SK-N-DZ (cell line): ENCODE measurements at regions not wholly inside any gene's neighbourhood (a gene's known extent, or its start where the extent isn't known, plus 50 kb on each side); places are given as distances from the start of the nearest gene placed in this dataset.

Source experiments
- DNase-seq: peaks from one replicate; pipeline ENCODE4 v3.0.0-alpha.2; 2015; ENCODE audit warnings: low spot score

DNA sequence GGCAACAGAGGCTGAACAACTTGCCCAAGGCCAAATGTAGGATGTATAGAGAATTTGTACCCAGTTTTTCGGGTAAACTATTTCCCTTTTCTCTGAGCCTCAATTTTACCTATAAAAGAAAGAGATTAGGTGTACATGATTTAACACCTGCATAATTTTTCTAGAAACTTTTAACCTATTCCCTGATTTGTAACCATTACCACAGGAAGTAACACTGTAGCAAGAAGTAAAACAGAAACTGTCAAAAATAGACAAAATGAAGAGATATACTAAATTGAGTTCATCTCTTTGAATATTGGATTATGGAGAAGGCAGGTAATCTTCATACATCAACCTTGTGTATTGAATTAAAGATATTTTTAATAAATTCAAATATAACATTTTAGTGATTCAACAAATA lies 136.2 kb downstream of the ZC3H11B start:
- no peak for DNase-seq

DNA sequence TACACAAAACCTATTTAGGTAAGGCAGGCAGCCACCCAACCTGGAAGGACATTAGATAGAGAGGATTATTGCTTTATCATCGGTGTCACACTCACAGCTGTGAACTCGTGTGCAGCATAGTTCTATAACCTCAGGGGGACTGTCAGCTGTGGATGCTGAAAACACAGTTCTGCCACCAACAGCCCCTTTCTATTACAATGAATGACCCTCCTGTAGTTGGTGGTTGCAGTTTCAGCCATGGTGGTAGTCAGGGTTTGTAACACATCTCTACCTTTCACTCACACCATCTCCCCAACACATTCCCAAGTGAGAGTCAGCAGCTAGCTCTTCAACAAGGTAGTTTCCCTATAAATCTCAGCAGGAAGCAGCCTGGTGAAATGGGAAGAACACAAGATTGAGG lies 136.8 kb downstream of the ZC3H11B start:
- no peak for DNase-seq

DNA sequence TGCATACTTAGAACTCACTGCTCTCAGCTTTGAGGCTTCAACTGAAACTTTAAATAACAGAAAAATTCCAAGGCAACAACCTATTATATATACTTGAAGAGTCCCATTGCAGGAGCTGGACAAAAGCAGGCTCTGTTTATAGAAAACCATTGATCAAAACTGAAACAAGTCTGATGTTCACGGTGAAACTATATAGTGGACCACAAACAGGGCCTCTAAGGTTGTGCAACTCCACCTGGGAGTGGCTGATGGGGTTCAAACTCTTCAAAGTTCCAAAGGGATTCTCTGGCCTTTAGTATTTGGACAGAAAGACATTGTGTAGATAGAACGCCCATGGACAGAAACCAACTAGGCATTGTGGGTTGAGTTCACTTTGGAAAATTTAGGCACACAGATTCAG lies 140.3 kb downstream of the ZC3H11B start:
- DNase-seq = no peak

DNA sequence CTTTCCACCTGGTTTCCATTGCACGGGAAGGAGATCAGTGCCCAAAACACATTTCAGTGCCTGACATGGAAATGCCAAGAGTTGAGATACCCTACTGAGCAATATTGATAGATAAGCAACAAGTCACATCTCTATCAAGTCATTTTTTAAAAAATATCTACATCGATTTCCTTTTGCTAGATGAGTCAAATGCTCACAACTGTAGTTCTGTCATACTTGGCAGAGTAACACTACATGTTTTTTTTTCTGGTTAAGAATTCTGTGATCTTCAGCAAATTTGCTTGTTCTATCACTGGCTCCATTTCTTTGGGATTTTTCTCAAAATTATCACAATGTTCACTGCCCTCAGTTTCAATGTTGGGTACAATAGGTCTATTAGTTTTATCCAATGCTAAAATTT lies 145.4 kb downstream of the ZC3H11B start:
- no peak for DNase-seq

DNA sequence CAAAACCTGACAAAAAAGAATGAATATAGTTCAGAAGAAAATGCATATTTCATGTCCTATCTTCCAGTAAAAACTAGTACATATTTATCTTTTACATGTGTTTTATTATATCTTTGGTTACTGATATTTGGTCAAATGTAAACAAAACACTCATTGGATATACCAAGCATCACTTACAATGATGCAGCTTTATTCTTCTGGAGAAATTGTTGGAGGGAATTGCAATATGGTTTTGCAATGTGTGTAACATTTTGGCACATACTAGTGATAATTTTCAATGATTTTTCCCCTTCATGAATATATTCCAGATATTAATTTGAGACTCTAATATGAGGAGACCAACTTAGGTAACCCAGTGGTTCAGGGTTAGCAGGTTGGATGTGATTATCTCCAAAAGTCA lies 146.1 kb downstream of the ZC3H11B start:
- no peak for DNase-seq

DNA sequence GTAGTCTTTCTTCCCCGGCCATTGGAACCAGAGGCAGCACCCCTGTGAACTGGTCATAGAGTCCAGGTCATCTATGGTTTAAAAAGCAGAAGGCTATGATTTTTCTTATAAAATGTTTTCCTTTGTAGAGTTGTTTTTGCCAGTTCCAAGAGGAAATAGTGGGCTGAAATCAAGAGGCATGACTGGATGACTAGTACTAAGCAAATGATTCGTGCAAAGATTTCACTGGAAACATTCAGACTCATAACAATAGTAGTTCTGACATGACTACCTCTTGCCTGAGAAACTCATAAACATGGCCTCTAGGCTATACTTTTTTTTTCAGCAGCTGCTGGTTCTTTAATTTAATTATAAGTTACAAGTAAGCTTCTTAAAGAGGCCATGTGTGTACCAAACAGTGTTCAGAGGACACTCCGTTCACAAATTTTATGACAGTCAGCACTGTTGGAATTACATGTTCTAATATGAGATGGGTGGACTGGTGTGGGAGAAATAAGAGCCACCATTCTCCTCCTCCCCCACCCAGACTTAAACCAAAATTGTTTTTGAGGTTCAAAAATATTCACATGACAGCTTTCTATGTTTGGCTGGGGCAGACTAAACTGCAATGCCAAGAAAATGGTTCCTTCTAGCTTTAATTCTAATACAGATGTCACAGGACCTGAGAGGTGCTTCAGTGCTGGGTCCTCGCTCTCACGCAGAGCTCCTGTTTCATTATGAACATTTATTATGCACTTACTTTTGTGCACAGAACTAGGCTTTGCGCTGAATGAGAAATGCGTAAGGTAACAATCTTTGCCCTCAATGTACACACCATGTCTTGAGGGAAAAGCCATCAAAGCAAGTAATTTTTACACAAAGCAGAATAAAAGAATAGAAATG lies 147.5 kb downstream of the ZC3H11B start:
- DNase-seq = no peak

DNA sequence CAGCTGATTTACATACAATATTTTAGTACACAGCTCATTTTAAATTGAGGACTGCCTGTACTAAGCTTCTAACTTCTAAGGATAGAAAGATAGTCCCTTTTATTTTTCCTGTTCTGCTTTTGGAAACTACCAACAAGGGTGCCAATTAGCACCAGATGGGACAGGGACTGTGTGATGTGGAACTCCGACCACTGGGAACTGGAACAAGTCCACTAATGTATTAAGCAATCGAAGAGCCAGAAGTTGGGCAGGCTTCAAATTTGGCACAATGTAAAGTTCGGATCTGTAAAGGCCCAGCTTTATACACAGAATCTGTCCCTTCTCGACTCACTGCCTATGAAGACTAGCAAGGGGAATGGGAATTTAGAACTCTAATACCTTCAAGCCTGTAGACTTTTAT lies 149.3 kb downstream of the ZC3H11B start:
- DNase-seq = no peak

DNA sequence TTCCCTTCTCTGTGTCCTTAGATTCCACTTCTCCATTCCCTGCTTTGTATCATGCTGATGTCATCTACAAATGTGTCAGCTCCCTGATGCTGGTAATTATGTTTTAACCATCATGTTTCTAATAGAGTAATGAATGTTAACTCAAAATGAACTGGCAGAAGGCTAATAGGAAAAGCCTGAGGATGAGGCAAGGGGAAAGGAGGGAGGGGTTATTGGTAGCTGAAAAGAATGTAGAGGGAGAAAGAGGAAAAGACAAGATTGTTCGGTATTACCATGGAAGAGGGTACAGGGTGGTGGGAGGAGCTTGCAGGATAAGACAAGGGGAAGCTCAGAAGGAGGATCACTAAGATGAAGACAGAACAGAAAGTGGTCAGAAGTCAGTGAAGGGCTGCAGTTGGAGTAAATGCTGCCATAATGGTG lies 150.9 kb downstream of the ZC3H11B start:
- no peak for DNase-seq

DNA sequence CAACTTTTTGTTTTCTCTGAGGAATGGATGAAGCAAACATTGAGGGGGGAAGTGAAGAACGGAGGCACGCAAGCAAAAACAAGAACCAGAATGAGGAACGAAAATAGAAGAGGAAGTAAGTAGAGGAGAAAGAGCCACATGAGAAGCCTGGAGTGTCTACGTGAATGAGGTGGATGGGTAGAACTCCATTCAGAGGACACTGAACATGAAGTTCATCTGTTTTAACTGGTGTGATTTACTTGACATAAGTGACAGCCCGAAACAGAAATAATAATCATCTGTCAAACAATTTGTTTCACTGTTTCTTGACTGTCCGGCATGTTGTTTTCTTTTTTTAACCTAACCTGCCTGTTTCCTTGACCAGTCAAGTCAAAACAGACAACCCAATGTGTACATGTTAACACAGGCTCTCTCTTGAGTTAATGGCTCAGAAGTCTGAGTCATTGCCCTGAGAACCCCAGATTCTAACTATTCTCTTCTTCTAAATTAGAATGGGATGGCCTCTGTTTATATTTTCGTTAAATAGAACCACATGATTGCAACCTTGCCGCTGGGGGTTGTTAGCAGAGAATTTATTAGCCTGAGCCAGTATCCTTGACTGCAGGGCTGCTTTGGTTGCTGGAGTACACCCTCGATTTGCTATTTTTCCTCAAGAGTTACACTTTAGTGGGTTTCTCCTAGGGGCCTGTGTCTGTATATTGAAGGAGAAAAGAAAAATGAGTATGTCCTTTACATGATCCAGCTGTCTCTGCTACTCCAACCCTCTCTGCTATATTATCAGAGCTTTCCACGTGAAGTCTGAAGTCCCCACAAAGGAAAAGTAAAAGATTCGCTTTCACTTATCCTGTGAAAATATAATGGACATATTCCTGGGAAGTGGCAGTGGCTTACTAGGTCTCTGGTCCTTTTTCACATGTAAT lies 151.7 kb downstream of the ZC3H11B start:
- DNase-seq = no peak

DNA sequence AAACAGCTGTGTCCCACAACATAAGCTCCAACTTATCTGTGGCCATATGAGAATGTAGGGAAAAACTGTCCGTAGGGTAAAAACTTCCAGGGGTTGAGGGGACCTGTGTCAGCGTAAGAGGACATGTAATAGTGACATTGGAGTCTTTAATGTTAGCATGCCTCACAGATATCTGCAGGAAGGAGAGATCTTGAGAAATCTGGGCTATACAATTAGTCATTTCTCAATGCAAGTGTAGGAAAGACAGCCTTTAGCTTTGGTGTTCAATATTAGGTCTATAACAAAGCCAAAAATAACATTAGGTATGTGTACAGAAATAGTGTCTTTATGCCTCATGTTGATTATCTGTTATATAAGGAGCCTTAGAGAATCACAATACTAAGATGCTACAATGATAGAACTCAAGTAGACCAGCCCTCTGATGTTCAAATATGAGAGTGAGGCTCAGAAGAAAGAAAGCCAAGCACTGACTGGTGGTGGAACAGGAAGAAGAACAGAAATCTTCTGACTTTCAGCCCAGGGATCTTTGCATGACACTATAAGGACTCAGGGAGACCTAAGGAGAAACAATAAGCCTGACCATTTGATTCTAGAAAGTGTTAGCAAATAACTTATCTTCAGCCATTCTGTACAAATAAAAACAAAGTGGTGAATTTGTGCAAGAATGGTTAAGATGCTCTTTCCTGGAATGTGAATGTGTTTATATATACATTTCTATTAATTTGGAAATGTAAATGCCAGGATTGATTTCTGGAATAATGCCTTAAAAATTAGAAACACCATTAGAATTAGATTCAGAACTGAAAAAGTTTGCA lies 152.6 kb downstream of the ZC3H11B start:
- DNase-seq = no peak

DNA sequence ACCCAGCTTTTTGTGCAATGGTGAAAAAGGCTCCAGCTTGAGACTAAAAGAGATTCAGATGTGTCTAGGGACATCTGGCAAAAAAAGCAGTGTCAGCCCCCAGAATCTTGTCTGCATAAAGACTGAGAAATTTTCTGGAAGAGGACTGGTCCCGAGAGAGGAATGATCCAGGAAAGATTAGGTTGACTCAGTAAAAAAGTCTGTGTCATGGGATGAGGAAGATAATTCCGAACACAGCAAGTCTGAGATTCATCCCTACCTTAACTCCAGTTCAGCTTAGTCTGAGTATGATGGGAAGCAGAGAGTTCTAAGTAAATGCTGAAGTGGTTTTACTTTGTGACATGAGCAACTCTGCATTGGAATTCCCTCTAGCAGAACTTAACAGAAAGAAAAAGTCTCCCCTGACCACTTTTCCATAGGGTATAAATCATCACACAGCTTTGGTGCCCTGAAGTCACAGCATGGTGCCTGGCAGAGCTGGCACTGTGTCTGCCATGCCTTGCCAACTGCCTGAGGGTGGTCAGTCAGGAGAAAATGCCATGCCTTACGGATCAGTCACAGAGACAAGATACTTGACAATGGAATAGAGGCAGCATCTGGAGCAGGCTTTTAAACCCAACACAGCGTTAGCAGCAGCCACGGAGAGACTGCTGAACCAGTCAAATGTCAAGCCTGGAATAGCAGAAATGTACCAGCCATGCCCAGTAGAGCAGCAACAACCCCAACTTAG lies 153.4 kb downstream of the ZC3H11B start:
- no peak for DNase-seq

DNA sequence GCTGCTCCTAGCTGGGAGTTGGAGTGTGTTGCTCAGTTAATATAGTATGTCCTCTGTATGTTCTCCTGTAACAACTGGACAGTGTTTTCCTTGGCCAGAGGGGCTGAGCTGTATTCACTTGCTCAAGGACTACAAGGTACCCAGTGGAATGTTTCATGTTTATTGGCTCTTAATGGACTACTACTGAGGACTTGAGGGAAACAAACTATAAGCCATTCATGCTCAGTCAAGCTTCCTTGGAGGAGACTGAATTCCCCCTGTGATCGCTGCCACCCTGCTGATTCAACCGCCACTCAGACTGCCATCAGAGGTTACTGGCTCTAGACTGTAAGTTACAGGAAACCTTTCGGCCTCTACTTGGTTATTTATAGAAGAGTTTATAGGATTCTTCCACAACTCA lies 166.6 kb downstream of the ZC3H11B start:
- DNase-seq = no peak

DNA sequence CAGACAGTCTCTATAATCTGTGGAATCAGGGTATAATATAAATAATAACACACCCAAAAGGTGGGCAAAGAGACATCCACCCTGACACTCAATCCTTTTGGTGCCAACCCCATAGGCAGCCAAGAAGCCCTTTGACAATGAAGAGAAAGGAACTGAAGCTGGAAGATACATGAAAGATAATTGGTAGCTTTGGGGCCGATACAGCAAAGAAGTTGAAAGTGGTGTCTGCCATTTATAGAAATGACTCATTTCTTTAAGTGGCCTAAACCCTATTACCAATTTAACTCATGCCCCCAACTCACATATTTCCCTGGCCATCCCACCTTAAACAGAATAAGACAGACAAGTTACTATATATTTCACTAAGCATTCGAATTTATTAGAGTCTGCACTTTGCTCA lies 167.0 kb downstream of the ZC3H11B start:
- no peak for DNase-seq

DNA sequence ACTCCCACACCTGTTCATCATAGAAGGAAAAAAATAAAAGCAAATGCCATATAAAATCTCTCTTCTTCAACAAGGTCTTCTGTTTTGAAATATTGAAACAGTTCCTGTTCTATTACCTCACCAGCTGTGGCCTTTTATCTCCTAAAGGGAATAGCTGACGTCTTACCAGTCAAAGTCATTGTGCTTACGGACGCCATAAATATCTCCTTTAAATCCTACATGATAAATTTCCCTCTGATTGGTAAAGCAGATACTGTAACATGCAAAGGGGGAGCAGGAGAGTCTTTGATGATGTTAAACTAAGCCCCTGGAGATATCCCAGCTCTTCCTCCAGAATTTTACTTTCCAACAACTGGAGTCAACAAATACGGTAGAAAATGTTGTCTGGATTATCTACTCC lies 168.4 kb downstream of the ZC3H11B start:
- DNase-seq = no peak

DNA sequence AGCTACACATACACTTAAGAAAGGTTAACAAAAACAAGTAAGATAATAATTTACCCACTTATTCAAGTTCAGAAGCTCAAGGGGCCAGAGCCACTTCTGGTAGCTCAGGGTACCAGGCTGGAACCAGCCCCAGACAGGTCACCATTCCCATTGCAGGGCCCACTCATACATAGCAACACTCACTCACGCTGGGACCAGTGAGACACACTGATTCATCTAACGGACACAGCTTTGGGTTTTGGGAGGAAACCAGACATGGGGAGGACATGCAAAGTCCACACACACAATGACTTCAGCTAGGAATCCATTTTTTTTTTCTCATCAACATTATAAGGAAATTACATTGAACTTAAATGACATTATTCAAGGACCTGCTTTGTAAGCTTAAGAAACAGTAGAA lies 169.1 kb downstream of the ZC3H11B start:
- no peak for DNase-seq

DNA sequence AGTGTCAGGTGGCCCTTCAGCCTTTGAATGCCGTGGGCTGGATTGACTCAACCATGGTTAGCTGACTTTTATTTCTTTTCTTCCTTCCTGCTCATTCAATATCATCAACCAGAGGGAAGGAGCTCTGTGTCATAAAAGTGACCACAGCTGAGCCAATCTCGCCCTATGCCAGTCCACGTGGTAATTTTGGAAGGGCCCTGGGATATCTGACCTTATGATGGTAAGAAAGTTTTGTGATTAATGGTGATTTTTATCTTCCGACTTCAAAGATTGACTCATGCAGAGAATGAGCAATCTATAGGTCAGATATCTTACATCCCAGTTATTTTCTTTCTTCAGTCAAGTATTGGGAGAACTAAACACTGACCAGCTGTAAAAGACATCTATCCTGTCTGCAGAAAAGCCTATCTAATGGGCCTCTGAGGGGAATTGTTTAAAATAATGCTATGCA lies 170.3 kb downstream of the ZC3H11B start:
- no peak for DNase-seq

DNA sequence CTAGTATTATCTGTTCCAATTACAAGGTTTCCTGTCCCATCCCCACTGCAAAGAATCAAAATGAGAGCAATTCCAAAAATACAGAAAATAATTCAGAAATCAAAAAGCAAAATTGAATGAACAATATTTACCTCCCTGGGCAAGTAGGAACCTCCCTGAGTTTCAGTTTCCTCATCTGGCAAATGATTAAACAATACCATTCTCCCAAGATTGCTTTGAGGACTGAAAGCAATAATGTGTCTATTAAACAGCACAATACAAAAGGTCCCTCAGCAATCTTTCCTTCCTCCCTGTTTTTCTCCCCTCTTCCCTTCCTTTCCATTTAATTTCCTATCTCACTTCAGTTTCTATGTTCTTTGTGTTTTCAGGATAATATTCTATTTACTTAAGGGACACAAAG lies 171.0 kb downstream of the ZC3H11B start:
- no peak for DNase-seq

DNA sequence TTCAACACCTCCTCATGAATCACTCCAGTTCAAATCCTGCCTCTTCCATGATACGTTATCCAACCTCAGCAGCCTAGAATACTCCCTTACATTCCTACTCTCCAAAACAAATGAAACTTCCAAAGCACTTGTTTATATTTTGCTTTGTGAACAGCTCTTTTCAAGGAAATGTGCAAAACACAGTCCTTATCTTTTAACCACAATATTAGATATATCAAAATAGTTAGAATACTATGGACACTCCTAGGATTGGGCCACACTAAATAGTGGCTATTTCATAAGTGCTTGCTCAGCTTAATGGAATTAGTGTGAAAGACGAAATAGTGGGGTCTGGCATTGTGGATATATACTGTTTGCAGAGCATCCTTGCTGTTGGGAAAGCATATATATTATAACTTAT lies 173.5 kb downstream of the ZC3H11B start:
- DNase-seq = no peak

DNA sequence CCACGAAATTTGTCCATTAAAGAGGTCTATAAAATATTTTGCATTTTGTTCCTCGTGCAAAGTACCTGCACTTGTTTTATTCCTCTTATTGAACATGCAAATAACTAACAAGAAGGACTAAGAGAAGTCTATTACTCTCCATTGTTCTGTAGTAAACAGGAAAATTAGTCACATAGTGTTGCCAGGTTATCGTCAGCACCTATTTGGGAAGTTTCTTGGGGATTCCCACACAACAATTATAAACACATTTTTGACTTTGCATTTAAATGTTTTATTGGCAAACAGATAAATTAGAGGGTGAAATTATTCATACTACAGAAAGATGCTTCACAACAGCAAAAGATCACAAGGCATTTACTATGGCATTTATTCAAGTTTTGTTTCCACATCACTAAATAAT lies 174.5 kb downstream of the ZC3H11B start:
- DNase-seq = no peak

DNA sequence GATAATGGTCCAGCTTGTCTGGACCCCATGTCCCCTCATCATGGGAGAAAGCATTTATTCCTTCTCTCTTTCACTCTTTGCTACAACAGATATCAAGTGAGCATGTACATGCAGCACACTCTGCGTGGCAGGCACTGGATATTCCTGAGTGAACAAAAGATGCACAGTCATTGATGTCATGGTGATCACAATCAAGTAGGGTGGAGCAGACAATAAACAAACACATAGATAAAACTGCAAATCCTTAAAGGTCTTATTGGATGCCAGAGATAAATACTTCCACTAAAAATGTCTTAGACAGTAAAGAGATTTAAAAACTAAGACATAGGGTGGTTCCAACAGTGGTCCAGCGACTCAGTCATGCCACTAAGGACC lies 178.0 kb downstream of the ZC3H11B start:
- DNase-seq = no peak

DNA sequence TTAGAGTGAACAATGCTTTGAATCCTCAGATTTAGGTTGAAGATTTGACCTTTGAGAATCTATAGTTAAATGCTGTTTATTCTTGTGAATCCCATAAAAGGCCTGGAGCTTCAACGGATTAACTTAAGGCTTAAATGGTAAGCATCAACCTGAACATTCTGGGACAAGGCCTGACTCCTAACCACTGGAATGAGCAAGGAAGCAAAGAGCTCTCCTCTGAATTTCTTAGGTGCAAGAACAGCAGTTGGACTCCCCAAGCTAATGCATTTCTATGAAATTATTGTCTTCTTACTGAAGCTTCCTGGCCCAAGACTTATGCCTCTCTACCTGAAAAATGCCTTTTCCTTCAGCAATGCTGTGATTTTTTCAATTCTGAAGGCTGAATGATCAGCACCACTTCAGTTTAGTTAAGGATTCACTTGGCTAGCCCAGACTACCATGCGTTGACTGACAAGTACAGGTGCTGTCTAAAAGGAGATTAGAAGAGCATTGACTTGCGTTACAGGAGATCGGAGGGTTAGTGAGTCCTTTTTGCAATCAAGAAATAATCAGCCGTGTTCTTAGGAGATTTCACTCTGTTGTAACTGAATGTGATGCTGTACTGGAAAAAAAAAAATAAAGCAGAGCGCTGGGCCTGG lies 178.5 kb downstream of the ZC3H11B start:
- DNase-seq = no peak
